Aorta (tissue), 5 donors: ENCODE measurements at regions not wholly inside any gene's neighbourhood (a gene's known extent, or its start where the extent isn't known, plus 50 kb on each side); places are given as distances from the start of the nearest gene placed in this dataset.

Experiments
- ATAC-seq: fragments of 200-7000 bp; cut with Tn5 transposase; one replicate; pipeline ENCODE4 v1.9.1; 2022; ENCODE audit warnings: moderate library complexity; ENCODE audit not compliant: low FRiP score
- DNase-seq, 2 donors: peaks; one replicate each; pipeline ENCODE4 v3.0.0-alpha.2; 2020
- H3K27ac ChIP-seq, 2 donors: one replicate each; pipeline ENCODE4 v1.5.1; 2013; ENCODE audit warnings: low read length in 2 of 2, mild to moderate bottlenecking in 2 of 2, moderate library complexity in 2 of 2, control low read depth in 1 of 2, inconsistent platforms in 1 of 2, low read depth in 1 of 2
- H3K27me3 ChIP-seq, 2 donors: one replicate each; pipeline ENCODE4 v1.6.1; 2013; ENCODE audit warnings: control low read depth in 1 of 2, low read length in 1 of 2, mild to moderate bottlenecking in 1 of 2, moderate library complexity in 1 of 2; ENCODE audit not compliant: insufficient read depth in 2 of 2, control insufficient read depth in 1 of 2
- H3K36me3 ChIP-seq, 2 donors: one replicate each; pipeline ENCODE4 v1.6.1; 2013; ENCODE audit warnings: control low read depth in 1 of 2, low read length in 1 of 2, mild to moderate bottlenecking in 1 of 2; ENCODE audit not compliant: insufficient read depth in 2 of 2, control insufficient read depth in 1 of 2
- H3K4me1 ChIP-seq, 2 donors: one replicate each; pipeline ENCODE4 v1.6.1; 2013; ENCODE audit warnings: low read length in 2 of 2, control low read depth in 1 of 2, mild to moderate bottlenecking in 1 of 2, moderate library complexity in 1 of 2; ENCODE audit not compliant: insufficient read depth in 2 of 2, control insufficient read depth in 1 of 2
- H3K4me3 ChIP-seq, 2 donors: one replicate each; pipeline ENCODE4 v1.5.1; 2013; ENCODE audit warnings: low read length in 2 of 2, control low read depth in 1 of 2, mild to moderate bottlenecking in 1 of 2
- H3K9me3 ChIP-seq: one replicate; pipeline ENCODE4 v1.6.1; 2013; ENCODE audit warnings: mild to moderate bottlenecking, low read length; ENCODE audit not compliant: control insufficient read depth
- WGBS, 2 donors: extraction: QIAGEN DNeasy Blood & Tissue Kit; methylation state at CpG; one replicate each; pipeline ENCODE4 v1.1.7; 2013; 5-methylcytosine and 5-hydroxymethylcytosine counted together
- intact Hi-C, 2 donors: fragments of 100-400 bp; cut with DNase I; formaldehyde crosslinking; loops; one replicate each; pipeline versions ENCODE4 v1.14.2 to v1.15.0; 2022
- donor health status: healthy with polysubstance abuse.
- donor health status: Bipolar disorder and iron deficiency.
- donor health status: DM: no; HTN: no; CAD: no.
- donor health status: DM: no; HTN: no; CAD: no.
- donor health status: DM: yes; HTN: yes; CAD: no.

DNA sequence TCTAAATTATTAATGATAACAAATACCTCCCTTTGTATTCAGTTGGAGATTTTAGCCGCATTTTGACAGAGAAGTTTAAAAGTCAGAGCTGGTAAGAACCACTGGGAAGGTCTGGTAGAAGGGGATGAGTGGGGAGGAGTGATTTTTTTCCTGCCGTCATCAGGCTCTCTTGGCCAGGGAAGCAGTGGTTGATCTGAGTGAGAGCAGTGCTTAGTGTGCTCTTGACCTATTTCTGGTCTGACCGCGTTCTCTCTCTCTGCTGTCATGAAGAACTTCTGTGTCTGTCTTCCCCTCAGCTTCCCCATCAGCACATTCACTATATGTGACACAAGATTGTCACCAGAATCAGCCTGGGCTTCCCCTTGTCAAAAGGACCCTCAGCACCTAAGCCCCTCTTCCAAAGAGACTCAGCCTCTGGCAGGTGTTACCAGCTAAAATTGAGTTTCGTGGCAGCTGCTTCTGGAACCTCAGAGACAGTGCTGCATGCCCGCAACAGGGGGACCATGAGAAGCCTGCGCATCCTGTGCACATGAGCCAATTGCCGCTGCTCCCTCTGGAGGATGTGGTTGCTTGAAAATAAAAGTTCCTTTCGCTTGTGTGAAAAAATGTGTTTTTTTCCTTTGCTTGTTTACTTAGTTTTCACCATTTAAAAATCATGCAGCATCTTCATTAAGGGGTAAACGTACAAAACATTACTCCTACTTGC is 268.9 kb downstream of the C4orf33 start:
- Histone ChIP-seq H3K27ac (no peak overlapping the region), H3K36me3 (no peaks in the 10 kb centered on the region), H3K9me3 (no peaks in the 10 kb centered on the region), H3K4me3 (no peak overlapping the region), H3K27me3 (no peaks in the 10 kb centered on the region), H3K4me1 (no peaks in the 10 kb centered on the region)
- intact Hi-C loops, result loop anchor here (5.0 kb wide), 1 partner anchor 277 kb away; no protein-coding TSS in a partner anchor
- no peak for ATAC-seq
- DNase-seq, result no peak
- WGBS, 2 donors, result 91 to 92% methylated on average over 10 of the region's 10 CpGs

DNA sequence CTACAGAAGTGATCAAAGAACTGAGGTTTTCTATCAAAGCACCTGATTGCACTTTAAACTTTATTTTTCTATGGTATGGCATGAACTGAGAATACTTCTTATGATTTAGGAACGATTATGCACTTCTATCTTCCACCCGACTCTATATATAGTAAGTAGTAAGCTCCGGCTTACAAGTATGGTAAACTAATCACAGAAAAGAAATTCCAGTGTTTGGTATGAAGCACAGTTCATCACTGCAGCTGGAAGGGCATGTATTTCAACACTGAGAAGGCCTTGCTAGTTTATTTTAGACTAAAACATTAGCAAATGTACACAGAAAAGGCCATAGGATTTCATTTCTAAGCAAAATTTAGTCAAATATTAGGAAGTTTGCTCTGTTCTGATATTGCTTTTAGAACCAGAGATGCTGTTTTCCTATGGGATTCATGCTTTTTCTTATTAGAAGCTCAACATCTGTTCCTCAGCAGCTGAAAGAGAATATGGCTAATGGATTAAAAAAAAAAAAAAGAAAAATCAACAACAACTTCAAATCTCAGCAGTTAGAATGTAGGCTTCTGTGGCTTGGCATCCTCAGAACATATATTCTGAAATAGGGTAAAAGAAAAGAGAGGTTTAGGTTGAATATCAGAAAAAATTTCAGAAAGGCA is 273.5 kb downstream of the C4orf33 start:
- Histone ChIP-seq H3K4me3 (no peak overlapping the region), H3K27ac (no peak overlapping the region), H3K36me3 (no peaks in the 10 kb centered on the region), H3K4me1 (no peaks in the 10 kb centered on the region), H3K27me3 (no peaks in the 10 kb centered on the region), H3K9me3 (no peaks in the 10 kb centered on the region)
- 25 to 27% methylated on average over 3 of the region's 3 CpGs for WGBS, 2 donors
- DNase-seq (no peak), ATAC-seq (no peak)
- intact Hi-C loops, result no loop called here

DNA sequence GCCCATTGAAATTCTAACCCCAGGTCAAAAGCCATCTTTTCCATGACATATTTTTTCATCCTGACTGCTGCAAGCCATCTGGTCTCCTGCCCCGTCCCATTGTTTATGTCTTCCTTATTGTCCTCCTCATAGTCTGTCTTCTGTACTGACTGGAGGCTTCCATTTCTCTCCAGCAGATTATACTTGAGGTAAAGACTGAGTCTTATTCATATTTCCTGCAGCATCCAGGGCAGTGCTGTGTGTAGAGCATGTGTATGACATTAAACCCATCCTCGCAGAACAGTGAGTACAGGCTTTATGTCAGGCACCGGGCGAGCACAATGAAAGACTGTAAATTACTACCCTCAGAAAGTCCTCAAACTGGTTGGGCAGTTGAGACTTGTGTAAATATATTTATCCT is 275.1 kb downstream of the C4orf33 start:
- WGBS, 2 donors, result 82 to 83% methylated on average over 4 of the region's 4 CpGs
- Histone ChIP-seq H3K4me1 (no peaks in the 10 kb centered on the region), H3K4me3 (no peak overlapping the region), H3K36me3 (no peaks in the 10 kb centered on the region), H3K9me3 (no peaks in the 10 kb centered on the region), H3K27ac (no peak overlapping the region), H3K27me3 (no peaks in the 10 kb centered on the region)
- intact Hi-C loops, result no loop called here
- ATAC-seq (no peak), DNase-seq (no peak)

DNA sequence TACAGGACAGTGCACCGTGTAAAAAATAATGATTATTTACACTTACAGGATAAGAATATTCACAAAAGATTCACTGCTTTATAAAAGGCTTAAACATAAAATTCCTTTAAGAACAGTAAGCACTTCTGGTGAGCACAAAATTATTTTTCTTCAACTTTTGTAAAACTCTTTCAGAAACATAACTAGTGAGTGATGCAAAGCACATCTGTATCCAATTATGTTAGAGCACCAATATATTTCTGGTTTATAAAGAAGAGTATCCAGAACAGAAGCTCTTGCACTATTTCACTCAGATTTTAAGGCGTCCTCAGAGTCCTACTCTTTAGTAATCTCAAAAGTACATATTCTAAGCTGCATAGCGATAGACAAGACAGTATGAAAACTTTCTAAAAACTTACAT is 276.0 kb downstream of the C4orf33 start:
- no peaks in the 10 kb centered on the region for H3K36me3 ChIP-seq
- DNase-seq (no peak), ATAC-seq (no peak)
- H3K4me3 ChIP-seq, result no peak overlapping the region
- no peak overlapping the region for H3K27ac ChIP-seq
- 75 to 80% methylated on average over 3 of the region's 3 CpGs for WGBS, 2 donors
- intact Hi-C loops, result no loop called here
- H3K27me3 ChIP-seq, result no peaks in the 10 kb centered on the region
- H3K9me3 ChIP-seq, result no peaks in the 10 kb centered on the region
- H3K4me1 ChIP-seq, result no peaks in the 10 kb centered on the region

DNA sequence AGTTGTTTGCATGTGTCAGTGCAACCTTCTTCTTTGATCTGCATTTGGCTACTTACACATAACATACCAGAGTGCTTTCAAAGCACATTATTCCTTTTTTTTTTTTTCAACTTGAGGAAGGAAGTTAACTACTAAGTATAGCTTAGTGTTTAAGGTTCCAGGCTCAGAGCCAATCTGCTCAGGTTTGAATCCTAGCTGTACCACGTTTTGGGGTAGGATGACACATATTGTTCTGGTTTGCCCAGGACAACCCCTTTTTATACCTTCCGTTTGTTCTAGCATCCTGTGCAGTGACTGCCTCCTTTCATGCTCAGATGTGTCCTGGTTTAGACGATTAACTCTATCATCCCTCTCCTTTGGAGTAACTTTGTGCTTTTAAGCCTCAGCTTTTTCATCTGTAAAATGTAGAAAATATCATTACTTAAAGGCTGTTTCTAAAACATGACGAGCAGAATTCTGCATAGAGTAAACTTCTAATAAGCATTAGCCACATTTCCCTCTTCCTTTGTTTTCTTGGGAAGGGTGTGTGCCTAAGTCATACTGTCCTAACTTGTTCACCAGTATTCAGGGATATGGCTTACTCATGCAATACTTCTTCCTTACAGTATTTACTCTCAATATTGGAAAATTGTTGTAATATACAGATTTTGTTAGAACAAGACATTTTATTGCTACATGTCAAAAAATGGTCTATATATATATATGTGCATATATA is 281.3 kb downstream of the C4orf33 start:
- 29 to 33% methylated on average over 4 of the region's 4 CpGs for WGBS, 2 donors
- no peaks in the 10 kb centered on the region for H3K4me1 ChIP-seq
- H3K27me3 ChIP-seq, result no peaks in the 10 kb centered on the region
- DNase-seq, result no peak
- ATAC-seq, result no peak
- H3K36me3 ChIP-seq, result no peaks in the 10 kb centered on the region
- H3K9me3 ChIP-seq, result no peaks in the 10 kb centered on the region
- intact Hi-C loops, result no loop called here
- H3K27ac ChIP-seq, result no peak overlapping the region
- no peak overlapping the region for H3K4me3 ChIP-seq

DNA sequence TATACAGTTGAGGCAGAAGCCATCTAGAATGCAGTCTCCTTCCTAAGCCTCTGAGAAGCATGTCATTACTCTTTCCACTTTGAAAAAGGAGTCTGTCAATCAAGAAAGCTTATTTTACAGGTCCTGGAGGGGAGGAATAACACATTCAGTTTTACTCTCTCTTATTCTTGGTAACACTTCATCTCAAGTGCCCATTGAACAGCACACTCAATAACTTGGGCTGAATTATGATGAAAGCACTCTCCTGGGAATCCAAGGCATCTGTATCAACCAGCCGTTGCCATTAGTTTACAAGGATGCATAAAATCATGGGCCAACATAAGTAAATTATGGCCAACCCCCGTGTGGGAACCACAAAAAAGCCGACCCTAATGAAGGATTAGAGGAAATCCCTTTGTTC is 282.4 kb downstream of the C4orf33 start:
- intact Hi-C loops, result no loop called here
- WGBS, 2 donors, result 54 to 57% methylated on average over 3 of the region's 3 CpGs
- Histone ChIP-seq H3K4me1 (no peaks in the 10 kb centered on the region), H3K9me3 (no peaks in the 10 kb centered on the region), H3K36me3 (no peaks in the 10 kb centered on the region), H3K4me3 (no peak overlapping the region), H3K27ac (no peak overlapping the region), H3K27me3 (no peaks in the 10 kb centered on the region)
- ATAC-seq (no peak), DNase-seq (no peak)

DNA sequence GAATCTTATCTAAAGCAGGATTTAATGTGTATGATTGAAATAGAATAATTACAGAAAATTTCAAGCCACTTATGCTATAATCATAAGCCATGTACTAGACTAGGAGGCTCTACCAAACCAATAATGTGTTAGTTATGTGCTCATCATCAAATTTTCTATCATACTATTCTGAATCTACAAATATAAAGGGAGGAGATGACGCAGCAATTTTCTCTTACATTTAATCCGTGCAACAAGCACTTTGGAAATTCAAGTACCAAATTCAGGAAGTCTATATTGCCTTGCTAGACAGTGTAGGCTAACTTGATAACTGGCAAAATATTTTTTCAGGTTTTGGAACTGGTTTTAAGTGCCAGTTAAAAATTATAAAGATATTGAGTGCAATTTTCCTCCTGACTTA is 283.5 kb downstream of the C4orf33 start:
- Histone ChIP-seq H3K4me1 (no peaks in the 10 kb centered on the region), H3K27ac (no peak overlapping the region), H3K9me3 (no peaks in the 10 kb centered on the region), H3K27me3 (no peaks in the 10 kb centered on the region), H3K36me3 (no peaks in the 10 kb centered on the region), H3K4me3 (no peak overlapping the region)
- ATAC-seq, result no peak
- WGBS, 2 donors, result 87 to 90% methylated on average over 2 of the region's 2 CpGs
- intact Hi-C loops, result no loop called here
- no peak for DNase-seq

DNA sequence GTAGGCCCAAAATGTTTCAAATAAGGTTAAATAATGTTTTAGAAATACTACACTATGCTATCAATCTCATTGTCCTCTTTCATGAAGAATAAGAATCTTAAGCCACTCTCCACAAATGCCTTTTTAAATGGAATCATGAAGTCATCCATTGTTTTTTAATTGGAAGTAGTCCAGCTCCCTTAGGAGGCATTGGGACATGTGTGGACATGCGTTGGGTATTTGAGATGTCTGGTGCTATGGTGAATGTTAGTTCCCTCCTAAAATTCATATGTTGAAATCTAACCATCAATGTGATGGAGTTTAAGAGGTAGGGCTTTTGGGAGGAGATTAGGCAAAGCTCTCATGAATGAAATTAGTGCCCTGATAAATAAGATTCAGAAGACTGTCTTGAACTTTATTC is 289.0 kb downstream of the C4orf33 start:
- intact Hi-C loops, result no loop called here
- no peak for ATAC-seq
- 63 to 67% methylated on average over 1 of the region's 1 CpG for WGBS, 2 donors

DNA sequence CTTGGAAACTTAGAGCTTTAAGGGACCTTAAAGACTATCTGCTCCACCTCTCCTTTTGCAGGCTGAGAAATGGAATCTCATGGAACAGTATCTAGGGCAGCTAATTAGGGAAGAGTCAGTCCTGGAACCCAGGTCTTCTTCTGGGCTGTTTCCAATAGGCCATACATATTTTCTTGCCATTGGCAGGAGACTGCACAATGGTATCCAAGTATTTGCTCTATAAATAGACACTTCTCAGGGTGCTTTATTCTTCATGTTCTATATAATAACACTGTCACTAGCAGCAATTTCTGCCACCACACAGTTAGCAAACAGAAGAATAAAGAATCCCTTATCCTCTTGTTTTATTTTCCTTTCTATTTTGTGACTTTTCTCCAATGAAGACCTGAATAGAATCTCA is 291.7 kb downstream of the C4orf33 start:
- ATAC-seq, result no peak

More for the DNA sequence above, 289.0 kb downstream of the C4orf33 start:
- no peak for DNase-seq
- Histone ChIP-seq H3K27ac (no peak overlapping the region), H3K36me3 (no peaks in the 10 kb centered on the region), H3K4me3 (no peak overlapping the region), H3K4me1 (no peaks in the 10 kb centered on the region), H3K27me3 (peaks cover 0 to 2% of the 10 kb centered on the region in 2 donors), H3K9me3 (no peaks in the 10 kb centered on the region)

More for the DNA sequence above, 291.7 kb downstream of the C4orf33 start:
- no peak for DNase-seq
- Histone ChIP-seq H3K27me3 (peaks cover 0 to 2% of the 10 kb centered on the region in 2 donors), H3K4me3 (no peak overlapping the region), H3K27ac (no peak overlapping the region), H3K4me1 (no peaks in the 10 kb centered on the region), H3K9me3 (no peaks in the 10 kb centered on the region), H3K36me3 (no peaks in the 10 kb centered on the region)
- intact Hi-C loops, result no loop called here
